Non-pigmented ciliary epithelial cell (primary cell): ENCODE measurements at regions not wholly inside any gene's neighbourhood (a gene's known extent, or its start where the extent isn't known, plus 50 kb on each side); places are given as distances from the start of the nearest gene placed in this dataset.

Experiments
- DNase-seq: peaks from one replicate; pipeline ENCODE4 v3.0.0-alpha.2; 2010; ENCODE audit warnings: low read depth

- no peak for DNase-seq
These were observed 89.7 kb upstream of the CARD18 start for GRCh38 chr11:105229257-105229656.

- DNase-seq: no peak
These were observed 87.8 kb upstream of the CARD18 start for GRCh38 chr11:105227363-105227762.

GRCh38 chr11:105226766-105227165 lies 87.2 kb upstream of the CARD18 start:
- DNase-seq: no peak

DNA sequence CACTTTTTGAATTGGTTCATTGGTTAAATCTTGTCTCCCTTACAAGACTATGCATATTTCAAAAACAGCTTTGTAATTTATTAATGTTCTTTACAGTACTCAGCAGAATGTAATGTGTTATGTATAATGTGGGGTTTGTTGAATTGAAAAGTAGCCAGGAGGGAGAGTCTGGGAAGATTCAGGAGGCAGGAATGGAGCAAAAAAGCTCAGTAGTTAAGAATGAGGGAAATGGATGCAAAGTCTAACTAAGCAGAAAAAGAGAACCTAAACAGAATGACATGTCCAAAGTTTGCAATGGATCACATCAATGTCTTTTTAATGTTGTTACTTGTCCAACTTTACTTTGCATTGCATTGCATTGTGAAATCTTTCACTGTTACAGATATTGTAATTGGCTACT lies 86.5 kb upstream of the CARD18 start:
- DNase-seq: no peak

DNA sequence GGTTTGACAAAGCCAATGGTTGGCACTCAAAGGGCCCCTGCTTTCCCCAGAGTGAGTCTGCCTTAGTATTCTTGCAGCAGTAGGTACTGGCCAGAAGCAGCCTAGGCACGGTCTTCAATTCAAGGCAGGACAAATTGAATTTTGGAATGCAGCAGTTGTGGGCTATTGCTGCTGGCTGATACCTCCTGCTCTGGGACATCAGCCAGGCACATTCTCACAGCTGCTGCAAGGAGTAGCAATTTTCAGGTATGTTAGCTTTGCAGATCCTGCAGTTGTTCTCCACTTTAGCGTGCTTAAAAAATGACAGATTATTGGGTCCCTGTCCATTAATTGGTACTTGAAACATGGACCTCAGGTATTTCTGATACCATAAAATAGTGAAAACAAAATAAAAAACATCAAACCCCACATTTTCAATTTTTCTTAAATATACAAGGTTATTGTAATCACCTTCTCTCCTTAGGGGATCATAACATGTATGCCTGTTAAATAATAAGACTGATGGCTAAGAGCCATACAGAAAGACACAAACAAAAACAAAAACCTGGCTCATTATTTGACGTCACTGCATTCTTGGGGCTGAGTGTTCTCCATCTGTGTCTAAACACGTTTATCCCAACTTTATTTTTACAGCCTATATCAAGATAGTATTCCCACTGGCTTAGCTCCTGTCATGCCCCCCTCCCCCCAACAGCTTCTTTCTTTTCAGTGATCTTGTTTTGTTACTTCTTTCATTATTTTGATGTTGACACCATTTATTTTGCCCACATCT lies 85.1 kb upstream of the CARD18 start:
- DNase-seq: no peak

- no peak for DNase-seq
These were observed 80.6 kb upstream of the CARD18 start for GRCh38 chr11:105220121-105220520.

DNA sequence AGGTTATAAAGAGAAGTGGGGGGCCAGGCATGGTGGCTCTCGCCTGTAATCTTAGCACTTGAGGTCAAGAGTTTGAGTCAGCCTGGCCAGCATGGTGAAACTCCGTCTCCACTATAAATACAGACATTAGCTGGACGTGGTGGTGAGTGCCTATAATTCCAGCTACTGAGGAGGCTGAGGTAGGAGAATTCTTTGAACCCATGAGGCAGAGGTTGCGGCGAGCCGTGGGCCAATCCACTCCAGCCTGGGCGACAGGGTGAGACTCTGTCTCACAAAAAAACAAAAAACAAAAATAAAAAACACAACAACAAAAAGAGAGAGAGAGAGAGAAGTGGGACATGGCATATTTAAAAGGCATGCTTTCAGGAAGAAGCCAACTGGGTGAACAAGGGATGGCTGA lies 80.1 kb upstream of the CARD18 start:
- no peak for DNase-seq

- DNase-seq: no peak
These were observed 79.7 kb upstream of the CARD18 start for GRCh38 chr11:105219269-105219668.

GRCh38 chr11:105215528-105215927 lies 76.0 kb upstream of the CARD18 start:
- no peak for DNase-seq

- no peak for DNase-seq
These were observed 72.4 kb upstream of the CARD18 start for GRCh38 chr11:105211806-105212554.

- no peak for DNase-seq
These were observed 68.5 kb upstream of the CARD18 start for GRCh38 chr11:105208019-105208418.

DNA sequence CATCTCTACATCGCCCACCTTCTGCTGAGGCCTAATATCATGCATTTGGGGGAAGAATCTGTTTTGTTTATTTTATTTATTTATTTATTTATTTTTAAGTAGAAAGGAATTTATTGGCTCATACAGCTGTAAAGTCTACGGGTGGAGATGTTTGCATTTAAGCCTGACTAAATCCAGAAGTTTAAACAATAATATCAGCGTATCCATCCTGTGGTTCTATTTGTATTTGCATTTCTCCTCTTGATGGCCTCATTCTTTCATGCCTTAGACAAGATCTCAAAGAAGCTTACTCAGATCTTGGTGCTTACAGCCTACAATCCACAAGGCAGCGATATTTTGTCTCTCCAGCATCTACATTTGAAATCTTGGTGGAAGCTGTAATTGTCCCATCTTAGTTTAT lies 67.1 kb upstream of the CARD18 start:
- DNase-seq: no peak

DNA sequence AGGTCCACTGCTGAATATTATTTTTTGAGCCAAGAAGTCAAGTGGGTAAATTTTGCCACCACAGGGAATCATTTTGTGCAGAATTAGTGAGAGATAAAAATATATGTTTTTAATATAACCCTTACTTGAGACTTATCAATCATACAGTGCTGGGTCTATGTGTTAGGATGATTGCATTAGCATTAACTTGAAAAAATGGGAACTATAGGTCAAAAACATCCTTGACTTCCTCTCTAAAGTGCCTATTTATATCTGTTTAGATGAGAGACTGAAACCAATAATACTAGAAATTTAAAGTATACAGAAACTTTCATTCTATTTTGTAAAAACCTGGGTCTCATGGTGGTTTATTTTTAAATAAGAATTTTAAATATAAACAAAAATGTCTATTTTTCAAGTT lies 65.1 kb upstream of the CARD18 start:
- DNase-seq: no peak

GRCh38 chr11:105203569-105204240 lies 64.1 kb upstream of the CARD18 start:
- no peak for DNase-seq

DNA sequence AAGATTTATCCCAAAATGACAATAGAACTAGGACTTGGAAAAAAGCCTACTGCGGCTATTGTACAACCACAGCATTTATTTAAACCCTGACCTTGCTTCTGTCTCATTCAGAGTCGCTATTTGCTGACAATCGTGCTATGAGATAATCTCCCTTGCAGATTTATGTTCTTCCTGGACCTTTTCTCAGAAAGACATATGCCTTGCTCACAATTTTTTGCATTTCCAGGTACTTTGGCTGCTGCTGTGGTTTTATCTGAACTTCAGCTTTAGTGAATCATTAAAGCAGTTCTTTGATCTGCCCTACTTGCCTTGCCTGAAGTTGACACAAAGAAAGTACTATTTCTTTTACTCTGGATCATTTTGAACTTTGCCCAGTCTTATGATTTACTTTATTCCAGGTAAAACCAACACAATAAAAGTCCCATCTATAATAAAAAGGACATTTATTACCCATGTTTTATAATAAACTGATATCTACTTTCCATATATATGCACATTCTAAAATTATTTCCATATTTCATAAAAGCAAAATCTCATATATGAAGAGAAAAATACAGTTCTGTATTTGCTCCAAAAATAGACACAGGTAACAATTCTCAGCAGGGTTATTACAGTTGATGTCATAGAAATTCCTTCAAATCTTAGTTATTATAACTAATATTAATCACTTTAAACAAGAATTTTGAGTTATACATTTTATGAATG lies 63.4 kb upstream of the CARD18 start:
- DNase-seq: no peak

GRCh38 chr11:105202422-105202821 lies 62.9 kb upstream of the CARD18 start:
- DNase-seq: no peak

GRCh38 chr11:105201166-105201565 lies 61.6 kb upstream of the CARD18 start:
- no peak for DNase-seq

DNA sequence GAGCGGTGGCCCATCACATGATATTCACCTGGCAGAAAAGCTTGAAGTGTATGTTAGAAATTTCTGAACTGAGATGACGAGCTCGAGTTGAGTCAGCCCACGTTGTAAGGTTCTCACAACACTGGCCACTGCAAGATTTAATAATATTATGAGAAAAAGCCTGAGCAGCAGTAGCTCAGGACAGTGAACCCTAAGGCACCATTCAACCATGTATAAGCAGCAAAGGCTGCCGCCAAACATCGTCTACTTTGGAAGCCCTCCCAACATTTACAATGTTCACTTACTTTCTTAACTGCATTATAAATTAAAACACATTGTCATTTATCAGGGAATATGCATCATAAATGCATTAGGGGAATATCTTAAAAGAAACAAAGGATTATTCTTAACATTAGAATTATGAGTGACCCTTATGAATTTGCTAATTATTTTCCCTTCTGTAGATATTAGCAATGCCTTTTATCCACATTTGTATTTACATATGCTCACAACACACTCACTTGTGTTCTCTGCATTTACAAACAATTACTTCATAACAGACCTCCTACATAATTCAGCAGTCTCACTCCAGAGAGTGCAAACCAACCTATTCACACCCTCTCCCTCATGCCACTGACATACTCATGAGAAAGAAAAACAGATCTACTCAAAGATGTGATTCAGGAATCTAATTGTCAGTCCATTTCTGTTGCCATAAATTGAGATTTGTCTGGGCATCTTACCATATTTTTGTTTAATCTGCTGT lies 57.7 kb upstream of the CARD18 start:
- no peak for DNase-seq

DNA sequence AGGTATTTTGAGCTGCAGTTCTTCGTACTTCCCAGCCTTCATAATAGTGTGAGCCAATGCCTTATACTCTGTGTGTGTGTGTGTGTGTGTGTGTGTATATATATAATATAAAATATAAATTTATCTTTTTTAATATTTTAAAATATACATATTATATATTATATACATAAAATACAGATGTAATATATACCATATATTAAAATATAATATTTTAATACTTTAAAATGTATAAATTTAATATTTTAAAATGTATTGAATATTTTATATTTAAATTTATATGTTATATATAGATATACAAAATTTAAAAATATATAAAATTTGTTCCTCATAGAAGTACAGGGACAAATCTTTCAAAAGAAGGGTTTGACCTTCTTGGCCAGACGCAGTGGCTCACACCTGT lies 53.7 kb upstream of the CARD18 start:
- DNase-seq: no peak

- DNase-seq: no peak
These were observed 52.5 kb upstream of the CARD18 start for GRCh38 chr11:105192115-105192514.

DNA sequence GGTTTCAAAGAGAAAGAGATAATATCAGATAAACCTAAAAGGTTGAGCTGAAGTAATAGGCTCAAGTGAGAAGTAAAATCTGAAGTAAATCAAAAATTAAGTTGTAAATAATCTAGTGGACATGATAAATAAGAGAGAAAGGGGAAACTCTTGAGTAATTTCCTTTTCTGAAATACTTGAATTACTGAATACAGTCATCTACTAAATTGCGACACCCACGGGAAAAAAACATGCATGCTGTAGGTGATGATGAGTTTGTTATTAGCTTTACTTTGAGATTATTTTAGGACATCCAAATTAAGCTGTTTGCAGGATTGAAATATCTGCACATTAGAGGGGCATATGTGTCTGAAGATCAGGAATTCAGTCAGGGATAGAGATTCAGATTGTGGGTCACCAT lies 50.0 kb upstream of the CARD18 start:
- no peak for DNase-seq
